ENCODE measurements at regions not wholly inside any gene's neighbourhood (a gene's known extent, or its start where the extent isn't known, plus 50 kb on each side); places are given as distances from the start of the nearest gene placed in this dataset.

- peaks cover 23% of the 10 kb centered on the region for H3K4me1 ChIP-seq (ENCODE audit: control insufficient read depth, low read length)
- H3K9me2 ChIP-seq (replicated peaks; ENCODE audit: control insufficient read depth, low read length) = no peaks in the 10 kb centered on the region
- H3K4me3 ChIP-seq (ENCODE audit: low read length) = no peak overlapping the region
- no peaks in the 10 kb centered on the region for H3K27me3 ChIP-seq (ENCODE audit: control insufficient read depth, low read length)
- no peaks in the 10 kb centered on the region for H4K20me1 ChIP-seq (ENCODE audit: control insufficient read depth, insufficient read depth, low read depth, low read length)
- H3K4me2 ChIP-seq (ENCODE audit: low read length) = no peak overlapping the region
- no peaks in the 10 kb centered on the region for H3K9me3 ChIP-seq (ENCODE audit: control insufficient read depth, insufficient read depth, low read length)
- H3K36me3 ChIP-seq (ENCODE audit: control insufficient read depth, low read length) = no peaks in the 10 kb centered on the region
- H3F3A ChIP-seq (ENCODE audit: control insufficient read depth, insufficient read depth) = no peaks in the 10 kb centered on the region
- no peak for TF ChIP-seq CTCF (IDR thresholded peaks at IDR 0.05; ENCODE audit: low read depth, low read length, poor library complexity, severe bottlenecking)
- TF ChIP-seq EZH2phosphoT487 (IDR thresholded peaks at IDR 0.05; ENCODE audit: borderline replicate concordance, low read length) = no peak
- no peaks in the 10 kb centered on the region for H3K79me2 ChIP-seq (ENCODE audit: control insufficient read depth, low read length)
- H3K27ac ChIP-seq (ENCODE audit: low read depth, low read length) = no peak overlapping the region
These were observed 201.6 kb upstream of the NUDT4 start for GRCh38 chr12:93176165-93176564.

GRCh38 chr12:93176610-93177126, 201.1 kb upstream of the NUDT4 start:
- Histone ChIP-seq H3K79me2 (ENCODE audit: control insufficient read depth, low read length) (no peaks in the 10 kb centered on the region), H3K27ac (ENCODE audit: low read depth, low read length) (no peak overlapping the region), H3K9me2 (replicated peaks; ENCODE audit: control insufficient read depth, low read length) (no peaks in the 10 kb centered on the region), H3K36me3 (ENCODE audit: control insufficient read depth, low read length) (no peaks in the 10 kb centered on the region), H3K9me3 (ENCODE audit: control insufficient read depth, insufficient read depth, low read length) (no peaks in the 10 kb centered on the region), H3F3A (ENCODE audit: control insufficient read depth, insufficient read depth) (no peaks in the 10 kb centered on the region), H3K4me3 (ENCODE audit: low read length) (no peak overlapping the region), H3K4me1 (ENCODE audit: control insufficient read depth, low read length) (peaks cover 28% of the 10 kb centered on the region), H3K4me2 (ENCODE audit: low read length) (no peak overlapping the region), H4K20me1 (ENCODE audit: control insufficient read depth, insufficient read depth, low read depth, low read length) (no peaks in the 10 kb centered on the region), H3K27me3 (ENCODE audit: control insufficient read depth, low read length) (no peaks in the 10 kb centered on the region)
- TF ChIP-seq EZH2phosphoT487 (IDR thresholded peaks at IDR 0.05; ENCODE audit: borderline replicate concordance, low read length) (no peak), CTCF (IDR thresholded peaks at IDR 0.05; ENCODE audit: low read depth, low read length, poor library complexity, severe bottlenecking) (no peak)

GRCh38 chr12:93177208-93178153, 200.2 kb upstream of the NUDT4 start:
- Histone ChIP-seq H3K4me1 (ENCODE audit: control insufficient read depth, low read length) (peaks cover 35% of the 10 kb centered on the region), H3K27me3 (ENCODE audit: control insufficient read depth, low read length) (no peaks in the 10 kb centered on the region), H3K36me3 (ENCODE audit: control insufficient read depth, low read length) (no peaks in the 10 kb centered on the region), H3K9me3 (ENCODE audit: control insufficient read depth, insufficient read depth, low read length) (no peaks in the 10 kb centered on the region), H3F3A (ENCODE audit: control insufficient read depth, insufficient read depth) (no peaks in the 10 kb centered on the region), H4K20me1 (ENCODE audit: control insufficient read depth, insufficient read depth, low read depth, low read length) (no peaks in the 10 kb centered on the region), H3K9me2 (replicated peaks; ENCODE audit: control insufficient read depth, low read length) (no peaks in the 10 kb centered on the region), H3K4me2 (ENCODE audit: low read length) (no peak overlapping the region), H3K4me3 (ENCODE audit: low read length) (no peak overlapping the region), H3K27ac (ENCODE audit: low read depth, low read length) (no peak overlapping the region), H3K79me2 (ENCODE audit: control insufficient read depth, low read length) (no peaks in the 10 kb centered on the region)
- TF ChIP-seq CTCF (IDR thresholded peaks at IDR 0.05; ENCODE audit: low read depth, low read length, poor library complexity, severe bottlenecking) (no peak), EZH2phosphoT487 (IDR thresholded peaks at IDR 0.05; ENCODE audit: borderline replicate concordance, low read length) (no peak)

Data from DOHH2 (cell line).